Gastrocnemius medialis (tissue), 4 donors: ENCODE measurements at regions not wholly inside any gene's neighbourhood (a gene's known extent, or its start where the extent isn't known, plus 50 kb on each side); places are given as distances from the start of the nearest gene placed in this dataset.

Experiments
- CTCF ChIP-seq, 5 experiments: fragments of 450-650 bp in 3 of 5; fragments of 200-600 bp in 2 of 5; sonication (generic) in 2 of 5; IDR thresholded peaks in 4 of 5; conservative IDR thresholded peaks in 1 of 5; 1 replicate in 4 of 5; 2 replicates in 1 of 5; pipeline ENCODE4 v1.5.1; 2016 to 2019; ENCODE audit warnings: antibody characterized with exemption in 5 of 5, mild to moderate bottlenecking in 3 of 5, moderate library complexity in 3 of 5
- POLR2A ChIP-seq, 2 donors: fragments of 450-650 bp; IDR thresholded peaks; one replicate each; pipeline ENCODE4 v1.6.1; 2017; ENCODE audit warnings: antibody characterized with exemption in 2 of 2, mild to moderate bottlenecking in 2 of 2, moderate library complexity in 2 of 2

GRCh38 chr2:64769392-64770044, 115.8 kb upstream of the SERTAD2 start:
- TF ChIP-seq CTCF (IDR thresholded peaks at IDR 0.05 in 4 of 5, conservative IDR thresholded peaks at IDR 0.05 in 1 of 5) (no peak), POLR2A (IDR thresholded peaks at IDR 0.05) (no peak)
